ENCODE measurements at regions not wholly inside any gene's neighbourhood (a gene's known extent, or its start where the extent isn't known, plus 50 kb on each side); places are given as distances from the start of the nearest gene placed in this dataset.

DNA sequence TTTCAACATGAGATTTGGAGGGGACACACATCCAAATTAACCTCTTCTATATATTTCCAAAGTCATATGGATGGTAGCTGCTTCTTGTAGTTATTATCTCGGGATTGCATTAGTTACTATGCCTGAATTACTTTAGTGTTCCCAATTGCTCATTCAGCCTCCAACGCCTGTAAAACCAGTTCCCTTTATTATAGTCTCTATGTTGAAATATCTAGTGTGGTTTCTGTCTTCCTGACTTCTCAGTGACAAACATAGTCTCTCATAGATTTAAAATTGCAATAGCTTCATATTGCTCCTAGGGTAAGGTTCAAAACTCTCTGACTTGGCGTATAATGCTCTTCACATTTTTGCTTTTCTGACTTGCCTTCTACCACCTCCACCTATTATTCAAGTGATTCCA, 366.4 kb downstream of the CASP12 start:
- FAIRE-seq (no peak), DNase-seq (ENCODE audit: low spot score) (no peak), ATAC-seq (no peak)
- Histone ChIP-seq H4K20me1 (ENCODE audit: insufficient read depth, low read length) (no peaks in the 10 kb centered on the region), H3K9me3 (ENCODE audit: low read length) (no peaks in the 10 kb centered on the region), H3K4me1 (ENCODE audit: insufficient read depth, low read length) (no peaks in the 10 kb centered on the region), H3K4me2 (ENCODE audit: low read depth, low read length) (no peak overlapping the region), H3K4me3 (replicated peaks in 1 of 3; ENCODE audit: insufficient read depth in 1 of 3, low read depth in 2 of 3, low read length in 3 of 3) (no peak overlapping the region), H3K9ac (ENCODE audit: insufficient read depth, low read depth, low read length) (no peak overlapping the region), H3K79me2 (ENCODE audit: insufficient read depth, low read length) (no peaks in the 10 kb centered on the region), H3K36me3 (replicated peaks in 1 of 2; ENCODE audit: control insufficient read depth in 1 of 2, insufficient read depth in 2 of 2, low read length in 2 of 2) (no peaks in the 10 kb centered on the region), H2AFZ (ENCODE audit: low read length) (no peak overlapping the region), H3K27me3 (ENCODE audit: control insufficient read depth in 1 of 2, insufficient read depth in 2 of 2, low read length in 2 of 2) (no peaks in the 10 kb centered on the region), H3K27ac (ENCODE audit: extremely low read length, insufficient read depth, low read length) (no peak overlapping the region)
- in situ Hi-C loops (cut with HindIII; ENCODE audit: extremely low pct_ligation_motif_present, low pct_unique_long_range_greater_than_20kb): no loop called here
- WGBS (ENCODE audit: low lambda C conversion rate): 18% methylated on average over 3 of the region's 3 CpGs
- POLR2A ChIA-PET: no interaction called here
- CTCF ChIA-PET (ENCODE audit: low intra/inter-chr PET ratio, low total read pairs): no interaction called here
- no peak for TF ChIP-seq CHD2 (IDR thresholded peaks at IDR 0.05; ENCODE audit: low read depth, low read length)
- TF ChIP-seq ZNF557 (CRISPR knock-in tag; IDR thresholded peaks at IDR 0.05): no peak
- TF ChIP-seq SRF (IDR thresholded peaks at IDR 0.05; ENCODE audit: low read depth, low read length): no peak
- no peak for TF ChIP-seq IKZF5 (CRISPR knock-in tag; IDR thresholded peaks at IDR 0.05)
- TF ChIP-seq SALL2 (CRISPR knock-in tag; IDR thresholded peaks at IDR 0.05): no peak
- no peak for TF ChIP-seq ZNF629 (CRISPR knock-in tag; conservative IDR thresholded peaks at IDR 0.05)
- TF ChIP-seq MXD1 (CRISPR knock-in tag; IDR thresholded peaks at IDR 0.05): no peak
- TF ChIP-seq CHD4 (IDR thresholded peaks at IDR 0.05; ENCODE audit: borderline replicate concordance, low read length): no peak
- TF ChIP-seq HDAC1 (CRISPR knock-in tag; IDR thresholded peaks at IDR 0.05): no peak
- TF ChIP-seq HNRNPH1 (optimal IDR thresholded peaks at IDR 0.05; ENCODE audit: low read depth, low read length): no peak
- BruUV-seq (replicated peaks): no TSS peak
- intact Hi-C loops (cut with micrococcal nuclease; ENCODE audit: unreplicated experiment): no loop called here
